ENCODE measurements at regions not wholly inside any gene's neighbourhood (a gene's known extent, or its start where the extent isn't known, plus 50 kb on each side); places are given as distances from the start of the nearest gene placed in this dataset.

DNA sequence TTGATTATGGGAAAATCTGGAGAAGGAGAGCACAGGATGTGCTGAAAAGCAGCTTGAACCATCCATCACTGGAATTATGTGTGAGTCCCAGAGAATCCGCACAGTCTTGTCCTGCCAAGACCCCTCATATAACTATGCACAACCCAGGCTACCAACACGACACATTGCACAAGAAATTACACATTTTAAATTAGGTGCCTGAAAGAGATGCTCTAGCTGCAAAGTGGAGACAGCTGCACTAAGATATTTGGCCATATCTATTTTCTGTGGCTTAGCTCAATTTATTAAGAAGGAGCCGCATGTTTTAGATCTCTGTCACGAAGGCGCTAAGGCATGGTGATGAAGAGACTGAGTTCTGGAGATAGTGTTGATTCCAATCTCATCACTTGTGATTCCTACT is 1308.4 kb downstream of the CDH8 start:
- no peaks in the 10 kb centered on the region for H3K9me3 ChIP-seq (ENCODE audit: low read length)
- H3K27me3 ChIP-seq (ENCODE audit: insufficient read depth, low read depth, low read length), result no peaks in the 10 kb centered on the region

GRCh38 chr16:60720060-60720459 is 1316.2 kb downstream of the CDH8 start:
- Histone ChIP-seq H2AFZ (ENCODE audit: low read depth, low read length) (no peak overlapping the region), H3K9me2 (ENCODE audit: insufficient read depth, low read length) (no peaks in the 10 kb centered on the region), H3K79me2 (replicated peaks; ENCODE audit: insufficient read depth, low read length) (no peaks in the 10 kb centered on the region), H3K27me3 (ENCODE audit: insufficient read depth, low read depth, low read length) (no peaks in the 10 kb centered on the region), H3K36me3 (ENCODE audit: insufficient read depth, low read length) (no peaks in the 10 kb centered on the region), H3K9me3 (ENCODE audit: low read length) (no peaks in the 10 kb centered on the region), H4K20me1 (ENCODE audit: insufficient read depth) (no peaks in the 10 kb centered on the region), H3K4me3 (ENCODE audit: low read length) (no peak overlapping the region), H3F3A (ENCODE audit: insufficient read depth, low read length, poor library complexity, severe bottlenecking) (no peaks in the 10 kb centered on the region), H3K27ac (ENCODE audit: low read length) (no peak overlapping the region), H3K4me2 (ENCODE audit: low read length) (no peak overlapping the region), H3K9ac (ENCODE audit: low read length) (no peak overlapping the region)
- TF ChIP-seq TAF1 (IDR thresholded peaks at IDR 0.05; ENCODE audit: low read depth), result no peak
- TF ChIP-seq, protein P1, sequence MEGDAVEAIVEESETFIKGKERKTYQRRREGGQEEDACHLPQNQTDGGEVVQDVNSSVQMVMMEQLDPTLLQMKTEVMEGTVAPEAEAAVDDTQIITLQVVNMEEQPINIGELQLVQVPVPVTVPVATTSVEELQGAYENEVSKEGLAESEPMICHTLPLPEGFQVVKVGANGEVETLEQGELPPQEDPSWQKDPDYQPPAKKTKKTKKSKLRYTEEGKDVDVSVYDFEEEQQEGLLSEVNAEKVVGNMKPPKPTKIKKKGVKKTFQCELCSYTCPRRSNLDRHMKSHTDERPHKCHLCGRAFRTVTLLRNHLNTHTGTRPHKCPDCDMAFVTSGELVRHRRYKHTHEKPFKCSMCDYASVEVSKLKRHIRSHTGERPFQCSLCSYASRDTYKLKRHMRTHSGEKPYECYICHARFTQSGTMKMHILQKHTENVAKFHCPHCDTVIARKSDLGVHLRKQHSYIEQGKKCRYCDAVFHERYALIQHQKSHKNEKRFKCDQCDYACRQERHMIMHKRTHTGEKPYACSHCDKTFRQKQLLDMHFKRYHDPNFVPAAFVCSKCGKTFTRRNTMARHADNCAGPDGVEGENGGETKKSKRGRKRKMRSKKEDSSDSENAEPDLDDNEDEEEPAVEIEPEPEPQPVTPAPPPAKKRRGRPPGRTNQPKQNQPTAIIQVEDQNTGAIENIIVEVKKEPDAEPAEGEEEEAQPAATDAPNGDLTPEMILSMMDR (IDR thresholded peaks at IDR 0.05; ENCODE audit: poor library complexity, severe bottlenecking), result no peak
- no peak for TF ChIP-seq REST (IDR thresholded peaks at IDR 0.05; ENCODE audit: borderline replicate concordance)
- no peak for TF ChIP-seq MXI1 (conservative IDR thresholded peaks at IDR 0.05; ENCODE audit: poor library complexity, severe bottlenecking)
- no peak for TF ChIP-seq POLR2AphosphoS5 (IDR thresholded peaks at IDR 0.05)
- no peak for TF ChIP-seq RAD21 (conservative IDR thresholded peaks at IDR 0.05)
- TF ChIP-seq EZH2 (IDR thresholded peaks at IDR 0.05; ENCODE audit: borderline replicate concordance, insufficient read depth, low read length, poor library complexity, severe bottlenecking), result no peak
- TF ChIP-seq EP300 (conservative IDR thresholded peaks at IDR 0.05; ENCODE audit: poor library complexity, severe bottlenecking), result no peak
- no peak for TF ChIP-seq SMC3 (conservative IDR thresholded peaks at IDR 0.05; ENCODE audit: poor library complexity)

More for the DNA sequence above, 1308.4 kb downstream of the CDH8 start:
- Histone ChIP-seq H3K79me2 (replicated peaks; ENCODE audit: insufficient read depth, low read length) (no peaks in the 10 kb centered on the region), H3K9me2 (ENCODE audit: insufficient read depth, low read length) (no peaks in the 10 kb centered on the region), H2AFZ (ENCODE audit: low read depth, low read length) (no peak overlapping the region), H3K9ac (ENCODE audit: low read length) (no peak overlapping the region), H4K20me1 (ENCODE audit: insufficient read depth) (no peaks in the 10 kb centered on the region), H3K36me3 (ENCODE audit: insufficient read depth, low read length) (no peaks in the 10 kb centered on the region), H3K4me3 (ENCODE audit: low read length) (no peak overlapping the region), H3K27ac (ENCODE audit: low read length) (no peak overlapping the region), H3K4me2 (ENCODE audit: low read length) (no peak overlapping the region), H3F3A (ENCODE audit: insufficient read depth, low read length, poor library complexity, severe bottlenecking) (no peaks in the 10 kb centered on the region)
- no peak for TF ChIP-seq RAD21 (conservative IDR thresholded peaks at IDR 0.05)
- TF ChIP-seq MXI1 (conservative IDR thresholded peaks at IDR 0.05; ENCODE audit: poor library complexity, severe bottlenecking), result no peak
- TF ChIP-seq, protein P1 (IDR thresholded peaks at IDR 0.05; ENCODE audit: poor library complexity, severe bottlenecking), result no peak
- TF ChIP-seq TAF1 (IDR thresholded peaks at IDR 0.05; ENCODE audit: low read depth), result no peak
- TF ChIP-seq EP300 (conservative IDR thresholded peaks at IDR 0.05; ENCODE audit: poor library complexity, severe bottlenecking), result no peak
- no peak for TF ChIP-seq POLR2AphosphoS5 (IDR thresholded peaks at IDR 0.05)
- TF ChIP-seq EZH2 (IDR thresholded peaks at IDR 0.05; ENCODE audit: borderline replicate concordance, insufficient read depth, low read length, poor library complexity, severe bottlenecking), result no peak
- TF ChIP-seq SMC3 (conservative IDR thresholded peaks at IDR 0.05; ENCODE audit: poor library complexity), result no peak

All from neural cell (in vitro differentiated cells).